IMR-90 (cell line): ENCODE measurements at regions not wholly inside any gene's neighbourhood (a gene's known extent, or its start where the extent isn't known, plus 50 kb on each side); places are given as distances from the start of the nearest gene placed in this dataset.

Experiments used
- ATAC-seq: fragments of 200-7000 bp; cut with Tn5 transposase; 2 replicates; pipeline ENCODE4 v1.9.1; 2020; ENCODE audit warnings: low read depth, mild to moderate bottlenecking, moderate library complexity
- BruUV-seq: library from RNA; stranded (reverse); fragments of 400-500 nt; replicated peaks from 2 replicates; lab custom pipeline; 2021; lab: Mats Ljungman, UMichigan
- CTCF ChIA-PET: fragments of 300-600 bp; formaldehyde crosslinking; extraction: SDS; loops from one replicate; lab custom pipeline; 2021; ENCODE audit warnings: antibody characterized with exemption; lab: Yijun Ruan, JAX
- POLR2A ChIA-PET: fragments of 300-600 bp; sonication (Branson Sonifier 250); formaldehyde crosslinking; loops from one replicate; lab custom pipeline; 2022; ENCODE audit warnings: antibody characterized with exemption; ENCODE audit not compliant: unreplicated experiment; lab: Charles Lee
- DNase-seq: peaks from one replicate; pipeline ENCODE4 v3.0.0; 2013
- H2AFZ ChIP-seq: replicated peaks from 2 replicates; pipeline ENCODE3; 2013; ENCODE audit warnings: low read length, mild to moderate bottlenecking; ENCODE audit not compliant: poor library complexity
- H2AK5ac ChIP-seq: 2 replicates; pipeline ENCODE4 v1.6.1; 2013; ENCODE audit warnings: low read depth, low read length, inconsistent platforms
- H2AK9ac ChIP-seq: replicated peaks from 2 replicates; pipeline ENCODE3; 2013; ENCODE audit warnings: mild to moderate bottlenecking, low read depth, low read length, moderate library complexity; ENCODE audit not compliant: poor library complexity
- H2BK120ac ChIP-seq: 2 replicates; pipeline ENCODE4 v1.6.1; 2013; ENCODE audit warnings: low read depth, low read length, inconsistent platforms
- H2BK15ac ChIP-seq: 3 replicates; pipeline ENCODE4 v1.6.1; 2013; ENCODE audit warnings: low read depth, low read length, inconsistent platforms
- H2BK20ac ChIP-seq: 2 replicates; pipeline ENCODE4 v1.6.1; 2013; ENCODE audit warnings: low read depth, mild to moderate bottlenecking, inconsistent platforms, low read length, moderate library complexity
- H2BK5ac ChIP-seq: 2 replicates; pipeline ENCODE4 v1.6.1; 2013; ENCODE audit warnings: mild to moderate bottlenecking, low read depth, low read length, inconsistent platforms; ENCODE audit not compliant: poor library complexity, severe bottlenecking
- H3K14ac ChIP-seq: replicated peaks from 2 replicates; pipeline ENCODE4 v1.6.1; 2013; ENCODE audit warnings: low read depth, low read length, inconsistent platforms
- H3K18ac ChIP-seq: 2 replicates; pipeline ENCODE4 v1.6.1; 2013; ENCODE audit warnings: low read depth, low read length, control low read depth
- H3K23ac ChIP-seq: 2 replicates; pipeline ENCODE4 v1.6.1; 2013; ENCODE audit warnings: low read depth, low read length, inconsistent platforms
- H3K27ac ChIP-seq: 2 replicates; pipeline ENCODE4 v1.5.1; 2013; ENCODE audit warnings: mild to moderate bottlenecking, control low read depth, low read length; ENCODE audit not compliant: insufficient read depth
- H3K27me3 ChIP-seq: 2 replicates; pipeline ENCODE4 v1.6.1; 2013; ENCODE audit warnings: low read length; ENCODE audit not compliant: control insufficient read depth, insufficient read depth
- H3K36me3 ChIP-seq: 2 replicates; pipeline ENCODE4 v1.6.1; 2013; ENCODE audit warnings: low read length, mixed read lengths; ENCODE audit not compliant: control insufficient read depth, insufficient read depth
- H3K4ac ChIP-seq: 2 replicates; pipeline ENCODE4 v1.6.1; 2013; ENCODE audit warnings: low read depth, low read length, inconsistent platforms
- H3K4me1 ChIP-seq: 2 replicates; pipeline ENCODE4 v1.6.1; 2013; ENCODE audit warnings: low read length, mixed read lengths; ENCODE audit not compliant: control insufficient read depth, insufficient read depth
- H3K4me2 ChIP-seq: 2 replicates; pipeline ENCODE4 v1.6.1; 2013; ENCODE audit warnings: low read depth, mild to moderate bottlenecking, control low read depth, low read length, moderate library complexity
- H3K4me3 ChIP-seq: 2 replicates; pipeline ENCODE4 v1.5.1; 2013; ENCODE audit warnings: low read depth, mild to moderate bottlenecking, control low read depth, low read length, moderate library complexity; ENCODE audit not compliant: insufficient read depth
- H3K56ac ChIP-seq: 2 replicates; pipeline ENCODE4 v1.6.1; 2013; ENCODE audit warnings: low read length, inconsistent platforms; ENCODE audit not compliant: insufficient read depth; ENCODE audit errors: extremely low read depth
- H3K79me1 ChIP-seq, 2 experiments: 2 replicates each; pipeline ENCODE4 v1.6.1; 2013; ENCODE audit warnings: low read length in 2 of 2, inconsistent platforms in 1 of 2, low read depth in 1 of 2
- H3K9ac ChIP-seq: 2 replicates; pipeline ENCODE4 v1.6.1; 2013; ENCODE audit warnings: low read depth, low read length, control low read depth
- H3K9me1 ChIP-seq: 2 replicates; pipeline ENCODE4 v1.6.1; 2013; ENCODE audit warnings: low read length, inconsistent platforms; ENCODE audit not compliant: insufficient read depth
- H3K9me3 ChIP-seq: 2 replicates; pipeline ENCODE4 v1.6.1; 2013; ENCODE audit warnings: low read length; ENCODE audit not compliant: control insufficient read depth, insufficient read depth
- H4K20me1 ChIP-seq: 2 replicates; pipeline ENCODE4 v1.6.1; 2013; ENCODE audit warnings: low read length, inconsistent platforms; ENCODE audit not compliant: insufficient read depth
- H4K5ac ChIP-seq: 2 replicates; pipeline ENCODE4 v1.6.1; 2013; ENCODE audit warnings: mild to moderate bottlenecking, low read depth, low read length, control low read depth
- H4K8ac ChIP-seq, 2 experiments: 2 replicates each; pipeline ENCODE4 v1.6.1; 2013; ENCODE audit warnings: low read depth in 2 of 2, low read length in 2 of 2, control low read depth in 1 of 2, inconsistent platforms in 1 of 2
- H4K91ac ChIP-seq: 2 replicates; pipeline ENCODE4 v1.6.1; 2013; ENCODE audit warnings: low read depth, low read length, inconsistent platforms; ENCODE audit not compliant: insufficient read depth
- MAFK ChIP-seq: IDR thresholded peaks from 2 replicates; pipeline ENCODE4 v1.6.1; 2012; ENCODE audit warnings: low read depth, low read length, improper control_type of control experiment
- MXI1 ChIP-seq: IDR thresholded peaks from 2 replicates; pipeline ENCODE4 v1.6.1; 2012; ENCODE audit warnings: low read depth, mild to moderate bottlenecking, low read length, moderate library complexity, borderline replicate concordance
- dilution Hi-C: fragments of 300-500 bp; cut with HindIII; formaldehyde crosslinking; loops from one replicate; pipeline ENCODE4 v1.14.3; 2018; ENCODE audit warnings: low sequenced_read_pairs; ENCODE audit not compliant: unreplicated experiment
- in situ Hi-C: fragments of 300-500 bp; cut with MboI; formaldehyde crosslinking; loops from 3 replicates; pipeline ENCODE4 v1.14.3; 2019; ENCODE audit warnings: low sequenced_read_pairs, inconsistent platforms, mixed read lengths
- intact Hi-C: fragments of 100-400 bp; cut with micrococcal nuclease; formaldehyde crosslinking; loops from 2 replicates; pipeline ENCODE4 v1.10.0; 2022

- in situ Hi-C loops: no loop called here
- H3K9me1 ChIP-seq: no peaks in the 10 kb centered on the region
These were observed 461.1 kb downstream of the TMEM182 start for GRCh38 chr2:103222969-103223368.

More at GRCh38 chr2:103222969-103223368, 461.1 kb downstream of the TMEM182 start:
- Histone ChIP-seq H3K79me1 (no peaks in the 10 kb centered on the region), H3K4me2 (no peak overlapping the region), H4K91ac (no peak overlapping the region), H3K27ac (no peak overlapping the region), H3K36me3 (no peaks in the 10 kb centered on the region), H3K4me1 (no peaks in the 10 kb centered on the region), H2AK5ac (no peak overlapping the region), H2AK9ac (no peak overlapping the region), H3K4ac (no peak overlapping the region), H4K5ac (no peak overlapping the region), H2BK15ac (no peak overlapping the region), H3K4me3 (no peak overlapping the region), H2AFZ (no peak overlapping the region), H3K56ac (no peak overlapping the region; the same call in 1 of the 2 replicates), H3K9me3 (0 out of 2 replicates have a peak, but pooled peaks cover 10% of the 10 kb centered on the region), H3K9ac (no peak overlapping the region), H2BK5ac (no peak overlapping the region), H2BK120ac (no peak overlapping the region), H3K14ac (no peak overlapping the region), H4K8ac (no peak overlapping the region), H3K27me3 (no peaks in the 10 kb centered on the region), H4K20me1 (no peaks in the 10 kb centered on the region), H2BK20ac (no peak overlapping the region), H3K18ac (no peak overlapping the region), H3K23ac (no peak overlapping the region)
- ChIA-PET CTCF (no interaction called here), POLR2A (no interaction called here)
- dilution Hi-C loops: no loop called here
- no TSS peak for BruUV-seq
- intact Hi-C loops: no loop called here
- TF ChIP-seq MXI1 (no peak), MAFK (peak; percentile 94)
- no peak for ATAC-seq
- no peak for DNase-seq
